ENCODE measurements at regions not wholly inside any gene's neighbourhood (a gene's known extent, or its start where the extent isn't known, plus 50 kb on each side); places are given as distances from the start of the nearest gene placed in this dataset.

DNA sequence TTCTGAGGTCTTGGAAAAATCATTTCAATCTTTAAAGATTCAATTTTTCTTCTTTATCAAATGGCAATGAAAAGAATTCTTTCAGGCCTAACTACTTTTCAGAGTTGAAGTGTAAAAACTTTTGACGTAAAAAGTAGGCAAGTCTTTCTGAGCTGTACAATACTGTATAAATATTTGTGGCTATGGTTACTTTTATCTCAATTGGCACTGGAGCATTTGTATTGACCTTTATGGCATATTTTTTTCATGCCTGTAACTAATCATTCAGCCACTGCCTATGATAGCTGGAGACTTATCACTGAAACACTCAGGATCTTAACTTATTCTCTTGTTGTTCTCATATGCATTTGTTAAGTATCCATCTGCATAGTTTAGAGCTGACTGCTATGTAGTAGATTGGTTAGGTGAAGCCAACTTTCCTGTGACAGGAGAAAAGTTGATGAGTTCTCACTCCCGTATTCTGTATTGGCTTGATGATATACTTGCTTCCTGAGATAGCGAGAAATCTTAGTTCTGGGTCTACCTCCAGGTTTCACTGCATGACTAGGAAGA is 290.4 kb upstream of the TBL1XR1 start:
- POLR2A ChIA-PET: no interaction called here
- Histone ChIP-seq H2AFZ (ENCODE audit: low read length) (no peak overlapping the region), H3K27me3 (ENCODE audit: control insufficient read depth in 1 of 2, insufficient read depth in 2 of 2, low read length in 2 of 2) (no peaks in the 10 kb centered on the region; a peak in 1 of 5 replicates), H3K4me2 (ENCODE audit: low read depth, low read length) (no peak overlapping the region), H3K27ac (ENCODE audit: extremely low read length, insufficient read depth, low read length) (no peak overlapping the region), H3K4me1 (ENCODE audit: insufficient read depth, low read length) (peaks cover 11% of the 10 kb centered on the region), H3K36me3 (replicated peaks in 1 of 2; ENCODE audit: control insufficient read depth in 1 of 2, insufficient read depth in 2 of 2, low read length in 2 of 2) (no peaks in the 10 kb centered on the region), H3K79me2 (ENCODE audit: insufficient read depth, low read length) (no peaks in the 10 kb centered on the region), H4K20me1 (ENCODE audit: insufficient read depth, low read length) (no peaks in the 10 kb centered on the region), H3K9ac (ENCODE audit: insufficient read depth, low read depth, low read length) (no peak overlapping the region), H3K9me3 (ENCODE audit: low read length) (no peaks in the 10 kb centered on the region), H3K4me3 (replicated peaks in 1 of 3; ENCODE audit: insufficient read depth in 1 of 3, low read depth in 2 of 3, low read length in 3 of 3) (no peak overlapping the region)
- CTCF ChIA-PET (ENCODE audit: low intra/inter-chr PET ratio, low total read pairs): no interaction called here
- in situ Hi-C loops (cut with HindIII; ENCODE audit: extremely low pct_ligation_motif_present, low pct_unique_long_range_greater_than_20kb): no loop called here
- TF ChIP-seq, protein P1, sequence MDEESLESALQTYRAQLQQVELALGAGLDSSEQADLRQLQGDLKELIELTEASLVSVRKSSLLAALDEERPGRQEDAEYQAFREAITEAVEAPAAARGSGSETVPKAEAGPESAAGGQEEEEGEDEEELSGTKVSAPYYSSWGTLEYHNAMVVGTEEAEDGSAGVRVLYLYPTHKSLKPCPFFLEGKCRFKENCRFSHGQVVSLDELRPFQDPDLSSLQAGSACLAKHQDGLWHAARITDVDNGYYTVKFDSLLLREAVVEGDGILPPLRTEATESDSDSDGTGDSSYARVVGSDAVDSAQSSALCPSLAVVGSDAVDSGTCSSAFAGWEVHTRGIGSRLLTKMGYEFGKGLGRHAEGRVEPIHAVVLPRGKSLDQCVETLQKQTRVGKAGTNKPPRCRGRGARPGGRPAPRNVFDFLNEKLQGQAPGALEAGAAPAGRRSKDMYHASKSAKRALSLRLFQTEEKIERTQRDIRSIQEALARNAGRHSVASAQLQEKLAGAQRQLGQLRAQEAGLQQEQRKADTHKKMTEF (CRISPR knock-in tag; IDR thresholded peaks at IDR 0.05): no peak
- TF ChIP-seq ATAD3A (CRISPR knock-in tag; IDR thresholded peaks at IDR 0.05): no peak
- no peak for TF ChIP-seq AKAP8 (CRISPR knock-in tag; IDR thresholded peaks at IDR 0.05)
- TF ChIP-seq POLR2AphosphoS5 (IDR thresholded peaks at IDR 0.05; ENCODE audit: low read depth, low read length): no peak
- TF ChIP-seq HHEX (CRISPR knock-in tag; IDR thresholded peaks at IDR 0.05): no peak
- no peak for TF ChIP-seq ZNF775 (CRISPR knock-in tag; IDR thresholded peaks at IDR 0.05; ENCODE audit: borderline replicate concordance)
- no peak for TF ChIP-seq POGK (CRISPR knock-in tag; conservative IDR thresholded peaks at IDR 0.05)
- TF ChIP-seq SCMH1 (CRISPR knock-in tag; IDR thresholded peaks at IDR 0.05; ENCODE audit: borderline replicate concordance): no peak
- TF ChIP-seq HDAC2 (CRISPR knock-in tag; IDR thresholded peaks at IDR 0.05): no peak
- no peak for TF ChIP-seq ZNF841 (CRISPR knock-in tag; IDR thresholded peaks at IDR 0.05; ENCODE audit: borderline replicate concordance)
- TF ChIP-seq HNF1A (IDR thresholded peaks at IDR 0.05; ENCODE audit: low read depth): no peak
- no peak for TF ChIP-seq HNF1A (CRISPR knock-in tag; IDR thresholded peaks at IDR 0.05; ENCODE audit: borderline replicate concordance)
- 77% methylated on average over 3 of the region's 3 CpGs for WGBS (ENCODE audit: low lambda C conversion rate)
- FAIRE-seq (no peak), ATAC-seq (no peak), DNase-seq (ENCODE audit: low spot score) (no peak)
- intact Hi-C loops (cut with micrococcal nuclease; ENCODE audit: unreplicated experiment): no loop called here
- BruUV-seq (replicated peaks): no TSS peak
